HCT116 (cell line): ENCODE measurements at regions not wholly inside any gene's neighbourhood (a gene's known extent, or its start where the extent isn't known, plus 50 kb on each side); places are given as distances from the start of the nearest gene placed in this dataset.

Experiments used
- ATAC-seq: fragments of 200-7000 bp; cut with Tn5 transposase; 2 replicates; pipeline ENCODE4 v1.9.1; 2020; ENCODE audit warnings: mild to moderate bottlenecking, moderate library complexity
- BruUV-seq: library from RNA; stranded (reverse); fragments of 400-500 nt; replicated peaks from 2 replicates; lab custom pipeline; 2021; lab: Mats Ljungman, UMichigan
- CTCF ChIA-PET: fragments of 300-600 bp; sonication (Branson Sonifier 250); formaldehyde crosslinking; loops from one replicate; lab custom pipeline; 2021; ENCODE audit warnings: antibody characterized with exemption; lab: Charles Lee
- POLR2A ChIA-PET: fragments of 300-600, 350-600 bp; sonication (Branson Sonifier 250); formaldehyde crosslinking; loops from one replicate; lab custom pipeline; 2021; ENCODE audit warnings: antibody characterized with exemption; lab: Charles Lee
- RAD21 ChIA-PET, 2 experiments: fragments of 300-600 bp; sonication (Branson Sonifier 250); formaldehyde crosslinking; loops; one replicate each; lab custom pipeline; 2023; ENCODE audit warnings: low total read pairs in 2 of 2; ENCODE audit not compliant: uncharacterized antibody in 2 of 2, unreplicated experiment in 2 of 2, low non-redundant PET in 1 of 2; lab: Charles Lee
- DNase-seq: peaks from one replicate; pipeline ENCODE4 v3.0.0-alpha.2; 2010; ENCODE audit warnings: low read depth, low spot score
- H2AFZ ChIP-seq: fragments of 200-600 bp; shearing (Covaris generic), sonication (generic); 2 replicates; pipeline ENCODE4 v1.6.1; 2017; ENCODE audit warnings: low read depth, mixed run types, mixed read lengths, antibody characterized with exemption, low read length; ENCODE audit not compliant: poor library complexity, severe bottlenecking
- H3K27ac ChIP-seq: 2 replicates; pipeline ENCODE4 v1.5.1; 2012; ENCODE audit warnings: low read depth, low read length
- H3K27me3 ChIP-seq: fragments of 200-600 bp; sonication (generic); 2 replicates; pipeline ENCODE4 v1.6.1; 2016; ENCODE audit warnings: mixed run types, low read length, mixed read lengths; ENCODE audit not compliant: insufficient read depth
- H3K36me3 ChIP-seq, 2 experiments: fragments of 200-500 bp in 1 of 2; fragments of 200-600 bp in 1 of 2; sonication (Bioruptor generic) in 1 of 2; sonication (generic) in 1 of 2; 2 replicates each; pipeline versions ENCODE4 v1.5.1 to v1.6.1; 2014 to 2016; ENCODE audit warnings: low read length in 2 of 2, inconsistent platforms in 1 of 2, mixed read lengths in 1 of 2, mixed run types in 1 of 2; ENCODE audit not compliant: insufficient read depth in 2 of 2, control insufficient read depth in 1 of 2
- H3K4me1 ChIP-seq, 2 experiments: fragments of 200-600 bp in 1 of 2; sonication (generic) in 1 of 2; 2 replicates each; pipeline versions ENCODE4 v1.5.1 to v1.6.1; 2012 to 2017; ENCODE audit warnings: low read length in 2 of 2, inconsistent platforms in 1 of 2, mild to moderate bottlenecking in 1 of 2, mixed read lengths in 1 of 2, mixed run types in 1 of 2, moderate library complexity in 1 of 2; ENCODE audit not compliant: insufficient read depth in 2 of 2, control insufficient read depth in 1 of 2
- H3K4me2 ChIP-seq: fragments of 200-600 bp; sonication (generic); 2 replicates; pipeline ENCODE4 v1.6.1; 2017; ENCODE audit warnings: mixed run types, low read length, mixed read lengths
- H3K4me3 ChIP-seq, 2 experiments: fragments of 200-600 bp in 1 of 2; sonication (generic) in 1 of 2; replicated peaks in 1 of 2; 2 replicates each; pipeline ENCODE4 v1.5.1; 2011 to 2016; ENCODE audit warnings: low read length in 2 of 2, control low read depth in 1 of 2, low read depth in 1 of 2, mild to moderate bottlenecking in 1 of 2, mixed read lengths in 1 of 2, mixed run types in 1 of 2
- H3K79me2 ChIP-seq: fragments of 200-600 bp; sonication (generic); 2 replicates; pipeline ENCODE4 v1.6.1; 2017; ENCODE audit warnings: mild to moderate bottlenecking, mixed run types, low read length, moderate library complexity, mixed read lengths; ENCODE audit not compliant: insufficient read depth
- H3K9ac ChIP-seq: fragments of 200-600 bp; sonication (generic); 2 replicates; pipeline ENCODE4 v1.6.1; 2016; ENCODE audit warnings: low read length, mixed read lengths
- H3K9me2 ChIP-seq: fragments of 200-600 bp; sonication (generic), shearing (Covaris generic); 2 replicates; pipeline ENCODE4 v1.6.1; 2017; ENCODE audit warnings: mixed run types, mild to moderate bottlenecking, moderate library complexity; ENCODE audit not compliant: insufficient read depth
- H3K9me3 ChIP-seq, 2 experiments: fragments of 200-500 bp in 1 of 2; fragments of 200-600 bp in 1 of 2; sonication (Bioruptor generic) in 1 of 2; sonication (generic) in 1 of 2; 2 replicates each; pipeline ENCODE4 v1.6.1; 2014 to 2017; ENCODE audit warnings: low read length in 2 of 2, mixed read lengths in 2 of 2, inconsistent platforms in 1 of 2, low read depth in 1 of 2, mild to moderate bottlenecking in 1 of 2, mixed run types in 1 of 2, moderate library complexity in 1 of 2; ENCODE audit not compliant: control insufficient read depth in 1 of 2, insufficient read depth in 1 of 2
- H4K20me1 ChIP-seq: fragments of 200-600 bp; sonication (generic), shearing (Covaris generic); 2 replicates; pipeline ENCODE4 v1.6.1; 2017; ENCODE audit warnings: mixed run types, mild to moderate bottlenecking, moderate library complexity; ENCODE audit not compliant: insufficient read depth
- CEBPB ChIP-seq: IDR thresholded peaks from 2 replicates; pipeline ENCODE4 v1.6.1; 2012; ENCODE audit warnings: low read depth
- ELF1 ChIP-seq: IDR thresholded peaks from 2 replicates; pipeline ENCODE4 v1.6.1; 2012; ENCODE audit warnings: low read depth, borderline replicate concordance
- MAX ChIP-seq: IDR thresholded peaks from 2 replicates; pipeline ENCODE4 v1.6.1; 2012
- POLR2AphosphoS5 ChIP-seq: IDR thresholded peaks from 2 replicates; pipeline ENCODE4 v1.6.1; 2011; ENCODE audit warnings: mild to moderate bottlenecking, low read depth, low read length, moderate library complexity
- RAD21 ChIP-seq: IDR thresholded peaks from 2 replicates; pipeline ENCODE4 v1.6.1; 2012; ENCODE audit warnings: low read depth, mild to moderate bottlenecking
- REST ChIP-seq: IDR thresholded peaks from 2 replicates; pipeline ENCODE4 v1.6.1; 2012; ENCODE audit warnings: low read depth
- SP1 ChIP-seq: IDR thresholded peaks from 2 replicates; pipeline ENCODE4 v1.6.1; 2012; ENCODE audit warnings: low read depth
- ZBTB33 ChIP-seq: IDR thresholded peaks from 2 replicates; pipeline ENCODE4 v1.6.1; 2011; ENCODE audit warnings: mild to moderate bottlenecking, low read length, moderate library complexity; ENCODE audit not compliant: insufficient replicate concordance; ENCODE audit errors: extremely low read depth
- intact Hi-C: fragments of 100-400 bp; cut with micrococcal nuclease; formaldehyde crosslinking; loops from 2 replicates; pipeline ENCODE4 v1.10.0; 2022

GRCh38 chrX:5113128-5113527 lies 1115.5 kb downstream of the NLGN4X start:
- H3K4me3 ChIP-seq: no peak overlapping the region
- intact Hi-C loops: no loop called here
- no peak overlapping the region for H3K9ac ChIP-seq
- no peak for TF ChIP-seq SP1
- TF ChIP-seq CEBPB: no peak
- 0 out of 2 replicates have a peak, but pooled peaks have one; percentile 11 for TF ChIP-seq RAD21
- TF ChIP-seq POLR2AphosphoS5: no peak
- TF ChIP-seq ZBTB33: no peak
- no peak for TF ChIP-seq MAX
- TF ChIP-seq REST: no peak
- TF ChIP-seq ELF1: no peak
- H3K9me3 ChIP-seq: no peaks in the 10 kb centered on the region
- ChIA-PET POLR2A (no interaction called here), CTCF (no interaction called here), RAD21 (no interaction called here)
- no peaks in the 10 kb centered on the region for H3K36me3 ChIP-seq
- DNase-seq: no peak
- H3K27ac ChIP-seq: no peak overlapping the region
- no peaks in the 10 kb centered on the region for H3K9me2 ChIP-seq
- BruUV-seq: no TSS peak
- H3K79me2 ChIP-seq: no peaks in the 10 kb centered on the region
- no peak overlapping the region for H2AFZ ChIP-seq
- H3K4me1 ChIP-seq: no peaks in the 10 kb centered on the region
- no peak overlapping the region for H3K4me2 ChIP-seq
- ATAC-seq: no peak
- H4K20me1 ChIP-seq: no peaks in the 10 kb centered on the region
- H3K27me3 ChIP-seq: no peaks in the 10 kb centered on the region
